Omental fat pad (tissue), 3 donors: ENCODE measurements at regions not wholly inside any gene's neighbourhood (a gene's known extent, or its start where the extent isn't known, plus 50 kb on each side); places are given as distances from the start of the nearest gene placed in this dataset.

ENCODE experiments used
- ATAC-seq: fragments of 150-250 bp; one replicate; pipeline ENCODE4 v1.9.1; 2016; ENCODE audit warnings: mild to moderate bottlenecking, moderate library complexity; ENCODE audit not compliant: low FRiP score
- DNase-seq: peaks from one replicate; pipeline ENCODE4 v3.0.0-alpha.2; 2019; ENCODE audit warnings: low spot score
- TF ChIP-seq, protein P1 (sequence below), 3 donors: fragments of 450-650 bp; IDR thresholded peaks; one replicate each; pipeline ENCODE4 v1.5.1; 2016 to 2017; ENCODE audit warnings: antibody characterized with exemption in 3 of 3, mild to moderate bottlenecking in 3 of 3, moderate library complexity in 2 of 3

DNA sequence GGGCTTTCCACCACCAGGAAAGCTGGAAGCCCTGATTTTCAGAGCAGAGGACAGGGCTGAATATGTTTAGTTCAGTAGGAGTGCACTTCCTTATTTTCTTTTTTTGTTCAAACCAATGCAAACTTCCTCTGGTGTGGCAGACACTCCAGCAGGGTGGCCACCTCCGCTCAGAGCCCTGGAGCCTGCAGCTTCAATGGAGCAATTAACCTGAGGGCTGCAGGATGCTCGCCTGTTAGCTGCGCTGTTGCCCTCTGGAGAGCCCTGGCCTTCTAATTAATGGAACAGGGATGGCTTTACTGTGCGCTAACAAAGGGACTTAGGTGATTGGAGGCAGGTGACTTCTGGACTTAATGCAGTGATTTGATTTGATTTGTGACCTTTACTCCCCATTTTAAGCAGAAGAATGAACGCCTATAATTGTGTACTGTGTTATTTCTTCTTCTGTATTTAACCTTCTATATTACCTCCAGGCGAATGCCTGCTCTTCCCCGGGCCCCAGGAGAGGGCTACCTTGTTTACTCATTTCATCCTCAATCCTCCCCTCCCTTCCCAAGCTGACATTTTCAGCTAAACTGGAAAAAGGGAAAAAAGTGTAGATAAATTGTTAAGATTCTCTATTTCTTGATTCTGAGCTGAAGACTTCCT, 123.0 kb upstream of the CTBP2 start:
- no peak for ATAC-seq
- TF ChIP-seq, protein P1, sequence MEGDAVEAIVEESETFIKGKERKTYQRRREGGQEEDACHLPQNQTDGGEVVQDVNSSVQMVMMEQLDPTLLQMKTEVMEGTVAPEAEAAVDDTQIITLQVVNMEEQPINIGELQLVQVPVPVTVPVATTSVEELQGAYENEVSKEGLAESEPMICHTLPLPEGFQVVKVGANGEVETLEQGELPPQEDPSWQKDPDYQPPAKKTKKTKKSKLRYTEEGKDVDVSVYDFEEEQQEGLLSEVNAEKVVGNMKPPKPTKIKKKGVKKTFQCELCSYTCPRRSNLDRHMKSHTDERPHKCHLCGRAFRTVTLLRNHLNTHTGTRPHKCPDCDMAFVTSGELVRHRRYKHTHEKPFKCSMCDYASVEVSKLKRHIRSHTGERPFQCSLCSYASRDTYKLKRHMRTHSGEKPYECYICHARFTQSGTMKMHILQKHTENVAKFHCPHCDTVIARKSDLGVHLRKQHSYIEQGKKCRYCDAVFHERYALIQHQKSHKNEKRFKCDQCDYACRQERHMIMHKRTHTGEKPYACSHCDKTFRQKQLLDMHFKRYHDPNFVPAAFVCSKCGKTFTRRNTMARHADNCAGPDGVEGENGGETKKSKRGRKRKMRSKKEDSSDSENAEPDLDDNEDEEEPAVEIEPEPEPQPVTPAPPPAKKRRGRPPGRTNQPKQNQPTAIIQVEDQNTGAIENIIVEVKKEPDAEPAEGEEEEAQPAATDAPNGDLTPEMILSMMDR (IDR thresholded peaks at IDR 0.05): no peak
- no peak for DNase-seq

DNA sequence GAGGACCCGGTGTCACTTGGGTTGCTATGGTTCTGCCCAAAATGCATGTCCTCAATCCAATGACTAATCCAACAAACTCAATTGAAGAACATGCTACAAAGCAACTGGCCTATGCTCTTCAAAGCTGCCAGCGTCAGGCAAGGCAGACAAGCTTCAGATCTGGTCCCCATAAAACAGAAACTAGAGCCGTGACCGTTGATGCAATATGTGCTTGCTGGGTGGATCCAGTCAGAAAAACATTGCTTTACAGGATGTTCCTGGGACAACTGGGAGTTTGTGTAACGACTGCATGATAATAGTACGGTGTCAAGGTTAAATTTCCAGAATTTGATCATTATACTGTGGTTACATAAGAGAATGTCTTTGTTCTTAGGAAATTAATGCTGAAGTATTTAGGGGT, 120.7 kb upstream of the CTBP2 start:
- TF ChIP-seq, protein P1 (IDR thresholded peaks at IDR 0.05): no peak
- ATAC-seq (no peak), DNase-seq (no peak)

DNA sequence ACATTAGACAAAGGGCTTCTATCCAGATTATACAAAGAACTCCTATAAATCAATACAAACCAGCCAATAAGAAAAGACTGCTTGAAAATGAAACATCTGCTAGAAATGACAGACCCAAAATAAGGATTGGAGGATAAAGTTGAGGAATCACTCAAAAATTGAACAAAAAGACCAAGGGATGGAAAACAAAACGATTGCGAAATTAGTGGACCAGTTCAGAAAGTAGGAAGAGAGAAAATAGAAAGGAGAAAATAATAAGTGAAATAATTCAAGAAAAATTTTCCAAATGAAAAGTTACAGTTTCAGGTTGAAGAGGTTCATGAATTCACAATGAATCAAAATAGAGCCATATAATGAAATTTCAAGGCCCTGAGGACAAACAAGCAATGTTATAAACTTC, 115.8 kb upstream of the CTBP2 start:
- TF ChIP-seq, protein P1 (IDR thresholded peaks at IDR 0.05): no peak
- ATAC-seq (no peak), DNase-seq (no peak)

DNA sequence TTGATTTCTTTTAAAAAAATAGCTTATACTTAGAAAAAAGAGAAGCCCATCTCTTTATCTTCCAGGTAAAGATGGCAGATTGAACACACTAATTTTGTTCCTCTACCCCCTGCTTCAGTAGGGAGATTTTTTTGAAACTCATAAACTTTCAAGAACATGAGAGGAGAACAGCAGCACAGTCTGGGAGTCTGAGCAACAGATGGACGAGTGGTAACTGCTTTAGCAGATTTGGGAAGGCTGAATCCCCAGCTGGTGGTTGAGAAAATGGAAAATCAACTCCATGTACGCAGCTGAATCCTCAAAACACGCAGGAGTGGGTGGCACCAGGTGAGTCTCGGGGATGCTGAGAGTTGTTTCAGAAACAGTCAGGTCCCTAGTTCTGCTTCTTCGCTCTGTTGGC, 114.6 kb upstream of the CTBP2 start:
- TF ChIP-seq, protein P1 (IDR thresholded peaks at IDR 0.05): no peak
- no peak for DNase-seq
- no peak for ATAC-seq

DNA sequence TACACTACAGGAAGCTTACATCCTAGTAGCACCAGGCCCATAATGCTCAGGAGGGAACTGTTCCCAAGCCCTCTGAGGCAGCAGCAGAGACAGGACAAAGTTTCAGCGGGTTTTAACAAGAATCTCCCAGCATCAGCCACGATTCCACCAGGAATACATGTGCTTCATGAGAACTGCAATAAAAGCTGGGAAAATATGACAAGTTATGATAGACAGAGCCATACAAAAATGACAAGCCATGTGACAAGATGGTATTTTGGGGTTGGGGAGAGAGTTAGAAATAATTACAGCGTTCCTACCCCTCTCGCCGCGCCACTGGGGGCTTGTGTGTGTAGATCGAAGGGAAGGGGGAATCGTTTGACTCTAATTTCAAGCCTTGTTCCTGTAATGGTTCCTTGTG, 112.7 kb upstream of the CTBP2 start:
- DNase-seq: no peak
- TF ChIP-seq, protein P1 (IDR thresholded peaks at IDR 0.05): no peak
- ATAC-seq: no peak

DNA sequence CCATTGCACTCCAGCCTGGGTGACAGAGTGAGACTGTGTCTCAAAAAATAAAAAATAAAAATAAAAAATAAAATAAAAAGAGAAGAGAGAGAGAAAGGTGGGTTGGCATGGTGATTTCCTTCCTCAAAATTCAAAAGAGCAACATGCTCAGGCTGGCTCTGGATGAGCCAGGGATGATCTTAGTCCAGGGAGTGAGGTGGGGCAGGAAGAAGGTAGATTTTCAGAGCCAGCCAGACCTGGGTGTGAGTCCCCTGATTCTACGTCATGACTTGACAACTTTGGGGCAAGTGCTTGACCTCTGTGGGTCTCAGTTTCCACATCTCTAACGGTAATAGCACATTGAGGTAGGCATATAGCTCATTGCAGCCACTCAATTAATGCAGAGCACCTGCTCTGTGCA, 109.4 kb upstream of the CTBP2 start:
- DNase-seq (no peak), ATAC-seq (no peak)
- TF ChIP-seq, protein P1 (IDR thresholded peaks at IDR 0.05): no peak

DNA sequence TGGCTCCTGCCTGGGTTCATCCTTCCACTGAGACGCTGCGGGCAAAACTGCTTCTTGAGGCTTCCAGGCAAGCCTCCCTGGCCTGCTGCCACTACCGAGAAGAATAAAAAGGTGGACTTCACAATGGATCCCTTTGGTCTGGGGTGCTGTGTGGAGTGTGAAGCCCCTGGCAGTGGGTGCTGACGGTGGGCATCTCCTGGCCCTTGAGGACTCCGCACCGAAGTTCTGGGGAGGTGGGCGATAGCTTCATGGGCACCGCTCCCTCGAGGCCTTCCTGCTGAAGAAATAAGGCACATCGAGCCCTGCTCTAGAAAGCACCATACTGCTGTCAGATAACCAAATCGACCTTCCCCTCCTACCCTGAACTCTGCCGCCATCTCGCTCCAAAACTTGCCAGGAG, 106.6 kb upstream of the CTBP2 start:
- no peak for DNase-seq
- no peak for ATAC-seq
- TF ChIP-seq, protein P1 (IDR thresholded peaks at IDR 0.05): no peak
